ENCODE measurements at regions not wholly inside any gene's neighbourhood (a gene's known extent, or its start where the extent isn't known, plus 50 kb on each side); places are given as distances from the start of the nearest gene placed in this dataset.

- TF ChIP-seq ZNF462 (CRISPR knock-in tag; IDR thresholded peaks at IDR 0.05) (no peak), NANOG (IDR thresholded peaks at IDR 0.05; ENCODE audit: borderline replicate concordance) (no peak), POLR2AphosphoS5 (IDR thresholded peaks at IDR 0.05; ENCODE audit: low read depth) (no peak), EZH2 (IDR thresholded peaks at IDR 0.05; ENCODE audit: low read depth, unreplicated experiment) (no peak), STAT1 (IDR thresholded peaks at IDR 0.05; ENCODE audit: unreplicated experiment) (no peak), EZH2phosphoT487 (IDR thresholded peaks at IDR 0.05; ENCODE audit: unreplicated experiment) (no peak), JUNB (IDR thresholded peaks at IDR 0.05; ENCODE audit: unreplicated experiment) (no peak), ZNF331 (CRISPR knock-in tag; IDR thresholded peaks at IDR 0.05; ENCODE audit: low read depth) (no peak)
Measured at GRCh38 chr11:115939731-115940421, 435.7 kb upstream of the CADM1 start (continued).

- Histone ChIP-seq H3K4me2 (no peak overlapping the region), H3K9me2 (ENCODE audit: insufficient read depth) (0 out of 2 replicates have a peak, but pooled peaks cover 6% of the 10 kb centered on the region), H3F3A (replicated peaks; ENCODE audit: low read depth) (no peaks in the 10 kb centered on the region), H3K36me3 (ENCODE audit: insufficient read depth) (no peaks in the 10 kb centered on the region), H3K79me2 (replicated peaks; ENCODE audit: insufficient read depth) (no peaks in the 10 kb centered on the region), H3K27ac (ENCODE audit: low read depth) (no peak overlapping the region), H4K20me1 (replicated peaks; ENCODE audit: insufficient read depth) (no peaks in the 10 kb centered on the region), H3K4me3 (no peak overlapping the region), H3K27me3 (ENCODE audit: insufficient read depth) (no peaks in the 10 kb centered on the region), H2AFZ (no peak overlapping the region), H3K4me1 (ENCODE audit: insufficient read depth) (no peaks in the 10 kb centered on the region)
- DNase-seq (ENCODE audit: low spot score) = no peak
- H3K4me3 Mint-ChIP-seq = no peak overlapping the region
- no peak overlapping the region for H3K27ac Mint-ChIP-seq
- ATAC-seq = no peak
- H3K4me1 Mint-ChIP-seq = peaks cover 2% of the 10 kb centered on the region; the same call in 2 of the 3 replicates
- H3K9me3 Mint-ChIP-seq = no peaks in the 10 kb centered on the region
- H3K27me3 Mint-ChIP-seq (ENCODE audit: insufficient read depth, low read depth, poor library complexity) = peaks cover 2% of the 10 kb centered on the region
- no peaks in the 10 kb centered on the region for H3K36me3 Mint-ChIP-seq (ENCODE audit: low read depth)
- no peak for TF ChIP-seq STAT1 (IDR thresholded peaks at IDR 0.05; ENCODE audit: unreplicated experiment)
- no peak for TF ChIP-seq CREB1 (CRISPR knock-in tag; IDR thresholded peaks at IDR 0.05; ENCODE audit: low read depth)
- no peak for TF ChIP-seq JUNB (IDR thresholded peaks at IDR 0.05; ENCODE audit: unreplicated experiment)
- no peak for TF ChIP-seq ZNF462 (CRISPR knock-in tag; IDR thresholded peaks at IDR 0.05)
- TF ChIP-seq EZH2 (IDR thresholded peaks at IDR 0.05; ENCODE audit: low read depth, unreplicated experiment) = no peak
Measured at GRCh38 chr11:115939104-115939730, 435.0 kb upstream of the CADM1 start.
